Fibroblast of skin of right quadriceps (primary cell): ENCODE measurements at regions not wholly inside any gene's neighbourhood (a gene's known extent, or its start where the extent isn't known, plus 50 kb on each side); places are given as distances from the start of the nearest gene placed in this dataset.

Experiments used
- DNase-seq: peaks from one replicate; pipeline ENCODE4 v3.0.0-alpha.2; 2013

DNA sequence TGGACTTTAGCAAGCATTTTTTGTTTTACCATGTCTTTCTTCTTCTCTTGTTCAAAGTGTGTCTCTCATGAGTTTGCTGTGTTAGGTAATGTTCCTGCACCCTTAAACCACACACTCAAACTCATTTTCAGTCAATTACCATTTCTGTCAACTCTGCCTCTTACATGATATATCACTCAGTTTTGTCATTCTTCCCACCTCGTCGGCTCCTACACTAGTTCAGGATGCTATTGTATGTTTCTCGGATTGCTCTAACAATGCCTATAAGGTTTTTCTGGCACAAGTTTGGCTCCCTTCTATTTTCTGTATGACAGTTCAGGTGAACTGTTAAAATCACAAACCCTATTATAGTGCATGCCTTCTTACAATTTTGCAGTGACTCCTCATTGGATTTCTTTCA is 260.8 kb upstream of the NAV3 start:
- no peak for DNase-seq

GRCh38 chr12:77560714-77561113 is 270.0 kb upstream of the NAV3 start:
- no peak for DNase-seq

DNA sequence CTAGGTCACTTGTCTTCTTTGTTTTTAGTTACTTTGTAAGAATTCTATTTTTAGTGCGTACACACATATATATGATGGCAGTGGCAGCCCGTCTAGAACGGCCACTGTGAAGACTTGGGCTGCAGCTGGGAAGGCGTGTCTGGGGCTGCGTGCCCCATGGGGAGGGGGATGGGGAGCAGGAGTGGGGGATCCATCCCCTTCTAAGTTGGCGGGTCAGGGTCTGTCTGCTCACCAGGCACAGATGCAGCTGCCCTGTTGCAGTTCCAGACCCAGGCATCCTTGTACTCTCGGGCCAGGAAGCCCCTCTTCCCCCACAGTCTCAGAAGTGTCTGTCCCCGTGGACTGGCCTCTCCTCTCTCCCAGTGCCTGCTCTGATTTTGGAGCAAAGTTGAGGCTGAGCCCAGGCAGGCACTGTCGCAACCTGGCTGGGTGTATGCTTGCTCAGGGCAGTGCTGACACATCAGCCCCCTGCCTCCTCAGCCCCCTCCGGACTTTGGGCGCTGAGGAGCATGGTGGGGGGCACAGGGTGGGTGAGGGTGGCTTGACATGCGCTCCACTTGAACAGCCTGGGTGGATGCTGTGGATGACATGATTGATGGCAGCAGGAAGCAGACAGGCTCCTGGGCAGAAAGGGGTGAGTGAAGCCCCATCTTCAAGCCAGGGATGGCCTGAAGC is 271.2 kb upstream of the NAV3 start:
- DNase-seq, result no peak

GRCh38 chr12:77555074-77555473 is 275.6 kb upstream of the NAV3 start:
- DNase-seq, result no peak

DNA sequence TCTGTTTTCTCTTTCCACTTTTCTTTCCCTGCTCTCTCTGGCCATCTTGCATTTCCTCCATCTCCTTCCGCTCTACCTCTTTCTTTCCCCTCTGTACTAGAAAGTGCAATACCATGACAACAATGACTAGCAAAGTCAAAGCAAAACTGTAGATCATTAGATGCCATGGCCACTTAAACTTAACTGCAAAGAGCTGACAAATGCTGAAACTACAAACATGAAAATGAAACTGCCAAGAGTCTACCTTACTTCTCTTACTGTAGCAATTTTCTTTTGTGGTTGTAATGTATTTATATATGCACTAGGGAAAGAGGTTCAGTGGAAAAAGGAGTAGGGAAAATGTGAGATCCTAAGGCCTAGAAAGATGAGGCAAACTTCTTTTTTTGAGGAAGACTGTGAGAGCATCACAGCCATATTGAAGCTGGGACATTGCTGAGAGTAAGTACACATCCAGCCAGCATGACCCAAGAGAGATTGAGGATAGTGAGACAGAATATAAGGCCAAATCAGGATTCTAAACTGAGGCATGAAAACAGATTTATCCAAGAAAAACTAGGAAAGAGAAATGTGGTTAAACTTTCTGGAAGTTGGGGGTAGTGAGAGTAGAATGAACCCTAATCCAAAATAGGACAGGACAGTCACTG is 276.6 kb upstream of the NAV3 start:
- DNase-seq, result no peak

DNA sequence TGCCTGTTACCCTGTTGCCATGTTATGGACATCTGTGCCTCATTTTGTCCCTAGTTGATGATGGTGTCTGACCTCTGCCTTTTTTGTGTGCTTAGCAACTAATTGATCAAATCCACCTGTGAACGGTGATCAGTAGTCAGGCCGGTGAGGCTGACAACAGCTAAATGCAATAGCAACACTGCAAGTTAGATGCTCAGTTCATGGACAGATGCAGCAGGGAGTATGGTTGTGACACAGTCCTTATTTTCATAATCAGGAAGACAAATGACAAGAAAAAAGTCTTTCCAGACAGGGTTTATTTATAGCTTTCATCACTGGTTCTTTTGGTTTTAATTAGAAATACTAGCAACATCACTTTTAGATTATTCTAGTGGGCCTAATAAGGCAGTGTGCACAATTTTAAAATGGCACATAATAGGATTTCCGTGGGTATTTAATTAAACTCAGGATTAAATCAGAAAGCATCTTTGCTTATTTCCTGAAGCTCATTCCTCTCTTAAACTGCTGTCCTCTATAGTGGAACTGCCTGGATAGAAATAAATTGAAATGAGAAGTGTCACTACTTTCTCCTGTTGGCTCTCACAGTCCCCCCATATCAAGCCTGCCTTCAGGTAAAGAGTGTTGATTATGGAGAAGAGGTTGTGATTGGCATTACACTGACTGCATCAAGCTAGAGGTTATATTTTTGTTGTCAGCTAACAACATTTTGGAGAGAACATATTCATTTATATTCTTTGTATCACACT is 281.1 kb upstream of the NAV3 start:
- DNase-seq, result no peak

DNA sequence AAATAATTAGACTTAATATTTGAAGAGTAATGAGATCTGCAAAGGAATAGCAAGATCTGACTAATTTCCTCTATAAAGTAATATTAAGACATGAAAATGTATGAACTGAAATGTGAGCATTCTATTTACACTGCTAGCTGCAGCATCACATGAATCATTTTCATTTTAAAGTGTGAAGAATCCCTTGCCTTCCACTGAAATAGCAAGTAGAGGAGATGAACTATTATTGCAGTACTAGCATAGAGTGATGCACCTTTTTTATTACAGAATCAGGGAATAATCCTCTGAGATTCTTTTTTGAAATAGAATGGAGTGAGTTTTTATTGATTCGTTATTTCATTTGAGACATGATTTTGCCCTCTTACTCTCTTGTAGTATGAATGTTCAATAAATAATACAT is 281.9 kb upstream of the NAV3 start:
- no peak for DNase-seq

DNA sequence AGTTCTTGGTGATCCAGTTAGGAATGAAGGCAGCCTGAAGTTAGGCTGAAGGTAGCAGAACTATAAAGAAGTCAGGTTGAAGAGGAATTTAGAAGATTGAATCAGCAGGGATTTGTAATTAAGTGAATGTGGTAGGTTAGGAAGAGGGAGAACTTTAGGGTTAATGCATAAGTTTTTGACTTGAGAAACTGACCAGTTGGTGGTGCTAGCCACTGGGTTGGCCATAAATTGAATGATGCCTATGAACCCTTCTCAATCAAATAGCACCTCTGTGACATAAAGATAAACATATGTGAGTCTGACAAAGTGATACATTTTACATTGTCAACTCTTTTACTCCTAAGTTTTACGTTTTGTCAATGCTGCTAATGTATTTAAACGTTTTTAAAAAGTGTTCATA is 290.6 kb upstream of the NAV3 start:
- DNase-seq, result no peak

DNA sequence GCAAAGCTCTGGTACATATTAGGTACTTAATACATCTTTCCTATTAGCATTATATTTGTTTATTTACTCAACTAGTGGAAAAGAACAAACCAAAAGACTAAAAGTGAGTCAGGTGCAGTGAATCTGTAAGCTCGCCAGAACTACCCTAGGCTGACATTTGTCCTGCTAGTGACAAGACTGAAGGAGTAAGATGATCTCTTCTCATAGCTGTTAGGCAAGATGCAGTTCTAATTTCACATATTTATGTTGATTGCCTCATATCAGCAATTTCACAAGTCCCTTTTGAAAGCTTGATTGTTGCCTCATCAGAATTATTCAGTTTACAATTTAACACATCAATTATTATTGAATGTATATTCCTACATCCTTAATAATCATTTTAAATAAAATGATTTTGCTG is 293.0 kb upstream of the NAV3 start:
- peak; percentile 14 for DNase-seq

DNA sequence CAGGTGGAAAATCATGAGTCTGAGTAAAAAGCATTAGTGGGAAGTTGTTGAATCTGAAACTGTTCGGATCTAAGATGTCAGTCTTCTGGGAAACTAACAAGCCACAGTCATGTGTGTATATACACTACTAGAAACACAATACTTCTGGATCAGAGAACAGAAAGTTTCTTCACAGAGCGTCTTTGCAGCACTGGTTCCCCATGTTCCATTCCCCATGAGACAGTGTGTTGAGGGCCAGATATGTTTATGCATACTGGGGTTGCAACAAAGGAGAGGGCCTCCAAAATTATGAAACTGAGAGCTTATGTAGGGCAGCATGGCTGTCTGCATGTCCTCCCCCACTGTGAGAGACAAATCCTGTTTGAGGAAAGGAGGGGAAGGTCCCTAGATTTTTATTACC is 295.0 kb upstream of the NAV3 start:
- DNase-seq, result no peak

GRCh38 chr12:77531912-77532311 is 298.8 kb upstream of the NAV3 start:
- no peak for DNase-seq

GRCh38 chr12:77522247-77522646 is 308.4 kb upstream of the NAV3 start:
- no peak for DNase-seq

DNA sequence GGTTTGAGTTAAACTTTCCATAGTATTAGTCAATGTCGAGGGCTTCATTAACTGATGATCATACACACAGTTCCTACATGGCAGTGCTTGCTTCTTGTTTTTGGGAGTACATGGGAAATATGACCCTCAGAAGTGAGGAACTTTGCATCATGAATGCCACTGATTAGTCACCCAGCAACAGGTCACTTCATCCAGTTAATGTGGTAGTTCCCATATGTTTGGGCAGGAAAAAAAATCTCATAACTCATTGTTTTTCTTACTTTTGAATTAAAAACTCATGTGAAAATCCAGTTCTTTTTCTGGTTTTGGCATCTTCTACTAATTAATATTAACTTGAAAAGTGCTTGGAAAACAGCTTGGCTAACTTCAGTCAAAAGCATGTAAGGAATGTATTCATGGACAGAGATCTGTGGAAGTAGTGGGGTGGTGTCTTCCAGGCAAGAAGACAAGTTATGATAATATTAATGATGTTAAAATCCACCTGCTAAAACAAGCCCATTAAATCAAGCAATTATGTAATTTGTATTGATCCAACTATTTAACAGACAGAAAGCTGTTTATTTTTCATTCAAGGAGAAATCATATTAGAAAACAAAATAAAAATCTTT is 309.1 kb upstream of the NAV3 start:
- DNase-seq, result peak; percentile 59

DNA sequence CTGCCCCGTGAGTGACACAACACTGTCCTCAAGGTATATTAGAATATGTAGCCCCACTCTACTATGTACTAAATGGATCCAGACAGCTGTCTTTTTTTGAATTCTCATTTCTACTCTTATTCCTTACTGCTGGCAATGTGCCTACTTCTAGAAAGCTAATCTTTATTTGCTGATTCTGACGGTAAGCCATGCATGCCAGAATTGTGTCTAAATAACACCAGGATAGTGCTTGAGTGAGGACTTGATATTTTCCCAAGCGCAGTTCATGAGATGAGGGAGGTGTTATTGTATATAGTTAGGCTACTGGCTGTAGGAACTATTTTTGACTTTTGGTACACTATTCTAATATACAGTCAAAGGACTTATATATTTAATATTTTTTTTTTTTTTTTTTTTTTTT is 316.2 kb upstream of the NAV3 start:
- DNase-seq, result no peak

GRCh38 chr12:77510985-77511384 is 319.7 kb upstream of the NAV3 start:
- no peak for DNase-seq

DNA sequence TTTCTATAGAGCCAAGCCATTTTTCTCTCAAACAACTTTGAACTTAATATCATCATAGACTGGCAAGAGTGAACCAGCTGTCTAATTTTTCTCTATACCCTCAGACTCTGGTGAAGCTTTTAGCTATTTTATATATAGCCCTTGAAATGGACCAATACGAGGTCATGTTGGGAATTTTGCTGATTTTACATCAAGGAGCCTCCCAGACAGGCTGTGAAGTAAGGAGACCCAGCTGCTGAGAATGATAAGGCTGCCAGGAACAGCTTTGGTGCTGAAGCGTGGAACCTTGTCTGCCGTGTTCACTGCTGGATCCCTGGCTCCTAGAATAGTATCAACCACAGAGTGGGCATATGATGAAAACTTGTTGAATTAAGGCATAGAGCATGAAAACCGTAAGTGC is 326.2 kb upstream of the NAV3 start:
- DNase-seq, result no peak

- DNase-seq, result no peak
These were observed 330.6 kb upstream of the NAV3 start for GRCh38 chr12:77500089-77500488.

- no peak for DNase-seq
These were observed 333.0 kb upstream of the NAV3 start for GRCh38 chr12:77497647-77498046.

- no peak for DNase-seq
These were observed 334.0 kb upstream of the NAV3 start for GRCh38 chr12:77496714-77497113.

GRCh38 chr12:77494296-77494695 is 336.4 kb upstream of the NAV3 start:
- DNase-seq, result no peak

GRCh38 chr12:77493302-77494168 is 337.2 kb upstream of the NAV3 start:
- peak; percentile 7 for DNase-seq

- no peak for DNase-seq
These were observed 338.2 kb upstream of the NAV3 start for GRCh38 chr12:77492536-77492935.
